ENCODE measurements at regions not wholly inside any gene's neighbourhood (a gene's known extent, or its start where the extent isn't known, plus 50 kb on each side); places are given as distances from the start of the nearest gene placed in this dataset.

GRCh38 chr14:104361921-104362681, 217.5 kb upstream of the C14orf180 start (continued):
- TF ChIP-seq SP1 (IDR thresholded peaks at IDR 0.05): no peak

GRCh38 chr14:104362761-104363605, 216.6 kb upstream of the C14orf180 start:
- no peak overlapping the region for H3K27ac ChIP-seq (ENCODE audit: low read depth in 1 of 2, low read length in 2 of 2)
- WGBS: 86% methylated on average over 19 of the region's 19 CpGs
- H3K36me3 ChIP-seq (ENCODE audit: control insufficient read depth in 4 of 4, insufficient read depth in 3 of 4, low read depth in 1 of 4, low read length in 3 of 4): no peaks in the 10 kb centered on the region
- H3K4me1 ChIP-seq (ENCODE audit: control insufficient read depth in 4 of 4, insufficient read depth in 4 of 4, low read length in 3 of 4): no peaks in the 10 kb centered on the region
- no peak for TF ChIP-seq MAX (IDR thresholded peaks at IDR 0.05)
- no peak overlapping the region for H3K9ac ChIP-seq (ENCODE audit: low read depth in 1 of 2, low read length in 2 of 2)
- H3K27me3 ChIP-seq (ENCODE audit: control insufficient read depth in 4 of 4, insufficient read depth in 4 of 4, low read length in 3 of 4): peaks cover 0 to 4% (median 0%) of the 10 kb centered on the region in 4 donors
- H3K9me3 ChIP-seq (ENCODE audit: control insufficient read depth in 4 of 4, low read length in 3 of 4): no peaks in the 10 kb centered on the region
- no peak overlapping the region for H3K4me3 ChIP-seq (ENCODE audit: low read depth in 1 of 3, low read length in 3 of 3)
- DNase-seq (ENCODE audit: low spot score): no peak

DNA sequence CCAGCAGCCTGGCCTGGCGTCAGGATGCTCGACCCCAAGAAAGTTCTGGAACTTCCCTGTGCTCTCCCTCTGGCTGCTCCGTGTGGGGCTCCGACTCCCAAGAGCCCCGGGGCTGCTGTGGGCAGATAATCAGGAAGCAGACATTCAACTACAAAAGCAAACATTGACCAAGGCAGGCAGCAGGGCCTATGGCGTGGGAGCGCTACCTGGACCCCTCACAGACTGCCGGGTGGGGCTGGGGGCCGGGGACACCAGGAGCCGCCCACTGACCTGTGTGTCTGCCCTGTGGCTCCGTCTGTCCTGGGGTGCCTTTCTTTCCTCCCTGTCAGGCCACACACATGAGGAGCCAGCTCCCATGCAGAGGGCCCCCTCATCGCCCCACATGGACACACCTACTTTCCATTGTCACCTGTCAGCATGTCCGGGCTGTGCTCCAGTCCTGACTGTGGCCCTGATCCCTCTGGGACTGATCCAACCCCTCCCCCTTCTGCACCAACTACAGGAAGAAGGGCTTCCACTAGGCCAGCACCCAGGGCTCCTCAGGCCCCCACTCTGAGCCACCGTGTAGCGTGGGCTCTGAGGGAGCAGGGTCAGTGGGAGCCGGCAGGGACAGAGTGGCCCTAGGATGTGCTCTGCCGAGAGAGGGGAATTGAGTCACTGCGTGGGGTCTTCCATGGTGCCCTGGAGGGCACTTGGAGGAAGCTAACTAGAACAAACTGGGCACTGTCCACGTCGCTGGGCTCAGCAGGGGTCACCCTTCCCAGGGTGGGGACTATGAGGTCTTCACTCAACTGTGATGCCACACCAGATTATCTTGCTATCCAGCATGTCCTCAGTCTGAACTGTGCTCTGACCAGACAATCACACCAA, 215.4 kb upstream of the C14orf180 start:
- Histone ChIP-seq H3K36me3 (ENCODE audit: control insufficient read depth in 4 of 4, insufficient read depth in 3 of 4, low read depth in 1 of 4, low read length in 3 of 4) (no peaks in the 10 kb centered on the region), H3K4me3 (ENCODE audit: low read depth in 1 of 3, low read length in 3 of 3) (no peak overlapping the region), H3K27ac (ENCODE audit: low read depth in 1 of 2, low read length in 2 of 2) (no peak overlapping the region), H3K27me3 (ENCODE audit: control insufficient read depth in 4 of 4, insufficient read depth in 4 of 4, low read length in 3 of 4) (peaks cover 0 to 4% (median 0%) of the 10 kb centered on the region in 4 donors), H3K9ac (ENCODE audit: low read depth in 1 of 2, low read length in 2 of 2) (no peak overlapping the region), H3K9me3 (ENCODE audit: control insufficient read depth in 4 of 4, low read length in 3 of 4) (no peaks in the 10 kb centered on the region), H3K4me1 (ENCODE audit: control insufficient read depth in 4 of 4, insufficient read depth in 4 of 4, low read length in 3 of 4) (no peaks in the 10 kb centered on the region)
- DNase-seq (ENCODE audit: low spot score): no peak
- WGBS: 63% methylated on average over 20 of the region's 20 CpGs
- TF ChIP-seq YY1 (IDR thresholded peaks at IDR 0.05): no peak
- no peak for TF ChIP-seq HNF4A (conservative IDR thresholded peaks at IDR 0.05)
- no peak for TF ChIP-seq FOXA1 (IDR thresholded peaks at IDR 0.05)
- no peak for TF ChIP-seq RAD21 (IDR thresholded peaks at IDR 0.05)
- no peak for TF ChIP-seq GABPA (IDR thresholded peaks at IDR 0.05 in 1 of 2, conservative IDR thresholded peaks at IDR 0.05 in 1 of 2)
- no peak for TF ChIP-seq SP1 (IDR thresholded peaks at IDR 0.05)
- TF ChIP-seq EGR1 (IDR thresholded peaks at IDR 0.05; ENCODE audit: low read depth in 2 of 2): no peak
- no peak for TF ChIP-seq MAX (IDR thresholded peaks at IDR 0.05)
- TF ChIP-seq, protein P1, sequence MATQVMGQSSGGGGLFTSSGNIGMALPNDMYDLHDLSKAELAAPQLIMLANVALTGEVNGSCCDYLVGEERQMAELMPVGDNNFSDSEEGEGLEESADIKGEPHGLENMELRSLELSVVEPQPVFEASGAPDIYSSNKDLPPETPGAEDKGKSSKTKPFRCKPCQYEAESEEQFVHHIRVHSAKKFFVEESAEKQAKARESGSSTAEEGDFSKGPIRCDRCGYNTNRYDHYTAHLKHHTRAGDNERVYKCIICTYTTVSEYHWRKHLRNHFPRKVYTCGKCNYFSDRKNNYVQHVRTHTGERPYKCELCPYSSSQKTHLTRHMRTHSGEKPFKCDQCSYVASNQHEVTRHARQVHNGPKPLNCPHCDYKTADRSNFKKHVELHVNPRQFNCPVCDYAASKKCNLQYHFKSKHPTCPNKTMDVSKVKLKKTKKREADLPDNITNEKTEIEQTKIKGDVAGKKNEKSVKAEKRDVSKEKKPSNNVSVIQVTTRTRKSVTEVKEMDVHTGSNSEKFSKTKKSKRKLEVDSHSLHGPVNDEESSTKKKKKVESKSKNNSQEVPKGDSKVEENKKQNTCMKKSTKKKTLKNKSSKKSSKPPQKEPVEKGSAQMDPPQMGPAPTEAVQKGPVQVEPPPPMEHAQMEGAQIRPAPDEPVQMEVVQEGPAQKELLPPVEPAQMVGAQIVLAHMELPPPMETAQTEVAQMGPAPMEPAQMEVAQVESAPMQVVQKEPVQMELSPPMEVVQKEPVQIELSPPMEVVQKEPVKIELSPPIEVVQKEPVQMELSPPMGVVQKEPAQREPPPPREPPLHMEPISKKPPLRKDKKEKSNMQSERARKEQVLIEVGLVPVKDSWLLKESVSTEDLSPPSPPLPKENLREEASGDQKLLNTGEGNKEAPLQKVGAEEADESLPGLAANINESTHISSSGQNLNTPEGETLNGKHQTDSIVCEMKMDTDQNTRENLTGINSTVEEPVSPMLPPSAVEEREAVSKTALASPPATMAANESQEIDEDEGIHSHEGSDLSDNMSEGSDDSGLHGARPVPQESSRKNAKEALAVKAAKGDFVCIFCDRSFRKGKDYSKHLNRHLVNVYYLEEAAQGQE (IDR thresholded peaks at IDR 0.05): no peak
- TF ChIP-seq FOXA2 (IDR thresholded peaks at IDR 0.05): no peak
- no peak for TF ChIP-seq JUND (IDR thresholded peaks at IDR 0.05)
- no peak for TF ChIP-seq ZBTB33 (IDR thresholded peaks at IDR 0.05)
- TF ChIP-seq CTCF (IDR thresholded peaks at IDR 0.05; ENCODE audit: low read depth, low read length, missing input control): no peak
- no peak for TF ChIP-seq RXRA (IDR thresholded peaks at IDR 0.05)
- TF ChIP-seq, protein P2, sequence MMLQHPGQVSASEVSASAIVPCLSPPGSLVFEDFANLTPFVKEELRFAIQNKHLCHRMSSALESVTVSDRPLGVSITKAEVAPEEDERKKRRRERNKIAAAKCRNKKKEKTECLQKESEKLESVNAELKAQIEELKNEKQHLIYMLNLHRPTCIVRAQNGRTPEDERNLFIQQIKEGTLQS (IDR thresholded peaks at IDR 0.05): no peak
- TF ChIP-seq NR2F2 (IDR thresholded peaks at IDR 0.05): no peak
- TF ChIP-seq HNF4G (IDR thresholded peaks at IDR 0.05): no peak
- TF ChIP-seq TAF1 (conservative IDR thresholded peaks at IDR 0.05): no peak
